ENCODE measurements at regions not wholly inside any gene's neighbourhood (a gene's known extent, or its start where the extent isn't known, plus 50 kb on each side); places are given as distances from the start of the nearest gene placed in this dataset.

GRCh38 chr6:156056085-156056484 is 600.4 kb upstream of the NOX3 start:
- TF ChIP-seq POLR2A (IDR thresholded peaks at IDR 0.05), result no peak
- no peak for TF ChIP-seq CTCF (IDR thresholded peaks at IDR 0.05)
- no peak for TF ChIP-seq POLR2AphosphoS5 (IDR thresholded peaks at IDR 0.05)

Data from prostate gland (tissue), 2 donors.